ENCODE measurements at regions not wholly inside any gene's neighbourhood (a gene's known extent, or its start where the extent isn't known, plus 50 kb on each side); places are given as distances from the start of the nearest gene placed in this dataset.
"Not testable (repeated sequence)": the region's sequence is repeated elsewhere in the genome, so short reads cannot be mapped to it uniquely, and the experiment has no call there.

- no peak for DNase-seq
Observed at GRCh38 chr7:94111009-94111408, 106.9 kb upstream of the BET1 start.

GRCh38 chr7:94115316-94115715 lies 111.2 kb upstream of the BET1 start:
- no peak for DNase-seq

- DNase-seq, result no peak
Observed at GRCh38 chr7:94123136-94123535, 119.0 kb upstream of the BET1 start.

- DNase-seq, result no peak
Observed at GRCh38 chr7:94127026-94127425, 122.9 kb upstream of the BET1 start.

GRCh38 chr7:94128072-94128471 lies 123.9 kb upstream of the BET1 start:
- DNase-seq, result no peak

- DNase-seq, result no peak
Observed at GRCh38 chr7:94129443-94130140, 125.4 kb upstream of the BET1 start.

- no peak for DNase-seq
Observed at GRCh38 chr7:94130716-94131115, 126.6 kb upstream of the BET1 start.

- no peak for DNase-seq
Observed at GRCh38 chr7:94133460-94133859, 129.3 kb upstream of the BET1 start.

- DNase-seq, result no peak
Observed at GRCh38 chr7:94135180-94135579, 131.0 kb upstream of the BET1 start.

- no peak for DNase-seq
Observed at GRCh38 chr7:94142281-94142680, 138.1 kb upstream of the BET1 start.

- no peak for DNase-seq
Observed at GRCh38 chr7:94145602-94146001, 141.4 kb upstream of the BET1 start.

GRCh38 chr7:94146408-94146807 lies 142.3 kb upstream of the BET1 start:
- no peak for DNase-seq

- no peak for DNase-seq
Observed at GRCh38 chr7:94149789-94150545, 145.8 kb upstream of the BET1 start.

- no peak for DNase-seq
Observed at GRCh38 chr7:94154182-94154581, 150.0 kb upstream of the BET1 start.

GRCh38 chr7:94154858-94155257 lies 150.7 kb upstream of the BET1 start:
- DNase-seq, result no peak

GRCh38 chr7:94157659-94158306 lies 153.6 kb upstream of the BET1 start:
- DNase-seq, result not testable (repeated sequence)

GRCh38 chr7:94160719-94161435 lies 156.7 kb upstream of the BET1 start:
- DNase-seq, result no peak

- no peak for DNase-seq
Observed at GRCh38 chr7:94161476-94161875, 157.3 kb upstream of the BET1 start.

GRCh38 chr7:94169682-94170081 lies 165.5 kb upstream of the BET1 start:
- no peak for DNase-seq

GRCh38 chr7:94170836-94171235 lies 166.7 kb upstream of the BET1 start:
- DNase-seq, result no peak

GRCh38 chr7:94173436-94173835 lies 169.3 kb upstream of the BET1 start:
- DNase-seq, result no peak

- DNase-seq, result no peak
Observed at GRCh38 chr7:94174375-94174774, 170.2 kb upstream of the BET1 start.

GRCh38 chr7:94174956-94175355 lies 170.8 kb upstream of the BET1 start:
- no peak for DNase-seq
